HepG2 (cell line): ENCODE measurements at regions not wholly inside any gene's neighbourhood (a gene's known extent, or its start where the extent isn't known, plus 50 kb on each side); places are given as distances from the start of the nearest gene placed in this dataset.
A peak's percentile ranks its signal among the peaks of the same experiment; 100 is the strongest.

Experiments used
- ATAC-seq: fragments of 200-7000 bp; cut with Tn5 transposase; 3 replicates; pipeline ENCODE4 v1.9.1; 2020; ENCODE audit warnings: mild to moderate bottlenecking, moderate library complexity
- BruUV-seq: library from RNA; stranded (reverse); fragments of 400-500 nt; replicated peaks from 2 replicates; lab custom pipeline; 2021; lab: Mats Ljungman, UMichigan
- CTCF ChIA-PET: fragments of 300-600 bp; formaldehyde crosslinking; extraction: SDS; loops from one replicate; lab custom pipeline; 2021; ENCODE audit warnings: low total read pairs, inconsistent platforms, low intra/inter-chr PET ratio; lab: Yijun Ruan, JAX
- POLR2A ChIA-PET: fragments of 350-600 bp; sonication (Branson Sonifier 250); formaldehyde crosslinking; loops from one replicate; lab custom pipeline; 2020; ENCODE audit warnings: antibody characterized with exemption, inconsistent platforms; lab: Yijun Ruan, JAX
- DNase-seq: peaks from one replicate; pipeline ENCODE4 v3.0.0-alpha.2; 2015; ENCODE audit warnings: low spot score
- FAIRE-seq: peaks from 3 replicates; lab custom pipeline; 2011; peaks lifted over from hg19 to GRCh38; lab: Jason Lieb, UNC
- H2AFZ ChIP-seq: one replicate; pipeline ENCODE4 v1.6.1; 2011; ENCODE audit warnings: low read length, inconsistent platforms
- H3K27ac ChIP-seq: fragments of 300-600 bp; 3 replicates; pipeline ENCODE4 v1.8.0; 2011; ENCODE audit warnings: mixed run types, mild to moderate bottlenecking, mixed read lengths, low read length, inconsistent platforms; ENCODE audit not compliant: insufficient read depth; ENCODE audit errors: extremely low read length
- H3K27me3 ChIP-seq, 2 experiments: fragments of 200-600 bp in 1 of 2; 2 replicates in 1 of 2; 3 replicates in 1 of 2; pipeline versions ENCODE4 v1.6.0 to v1.8.0; 2011; ENCODE audit warnings: low read length in 2 of 2, mild to moderate bottlenecking in 2 of 2, moderate library complexity in 2 of 2, inconsistent platforms in 1 of 2; ENCODE audit not compliant: insufficient read depth in 2 of 2, control insufficient read depth in 1 of 2
- H3K36me3 ChIP-seq, 2 experiments: fragments of 200-600 bp in 1 of 2; replicated peaks in 1 of 2; 2 replicates in 1 of 2; 3 replicates in 1 of 2; pipeline versions ENCODE4 v1.5.1 to v1.8.0; 2011; ENCODE audit warnings: low read length in 2 of 2, inconsistent platforms in 1 of 2; ENCODE audit not compliant: insufficient read depth in 2 of 2, control insufficient read depth in 1 of 2
- H3K4me1 ChIP-seq: 2 replicates; pipeline ENCODE4 v1.5.1; 2012; ENCODE audit warnings: low read length, inconsistent platforms; ENCODE audit not compliant: insufficient read depth
- H3K4me2 ChIP-seq: 2 replicates; pipeline ENCODE4 v1.6.0; 2011; ENCODE audit warnings: low read depth, low read length, inconsistent platforms
- H3K4me3 ChIP-seq, 3 experiments: fragments of 200-600 bp in 1 of 3; sonication (generic), shearing (Covaris generic) in 1 of 3; replicated peaks in 1 of 3; 2 replicates each; pipeline ENCODE4 v1.5.1; 2011 to 2016; ENCODE audit warnings: low read length in 3 of 3, inconsistent platforms in 2 of 3, low read depth in 2 of 3, mild to moderate bottlenecking in 2 of 3, control low read depth in 1 of 3, mixed read lengths in 1 of 3; ENCODE audit not compliant: insufficient read depth in 1 of 3
- H3K79me2 ChIP-seq: one replicate; pipeline ENCODE4 v1.6.1; 2011; ENCODE audit warnings: low read length, inconsistent platforms; ENCODE audit not compliant: insufficient read depth
- H3K9ac ChIP-seq: 2 replicates; pipeline ENCODE4 v1.6.0; 2011; ENCODE audit warnings: mild to moderate bottlenecking, low read depth, low read length, inconsistent platforms; ENCODE audit not compliant: insufficient read depth
- H3K9me3 ChIP-seq: 2 replicates; pipeline ENCODE4 v1.5.1; 2012; ENCODE audit warnings: mild to moderate bottlenecking, low read length
- H4K20me1 ChIP-seq: 2 replicates; pipeline ENCODE4 v1.6.0; 2011; ENCODE audit warnings: inconsistent platforms, mild to moderate bottlenecking, low read length, moderate library complexity; ENCODE audit not compliant: insufficient read depth
- ARID5B ChIP-seq: IDR thresholded peaks from 2 replicates; pipeline ENCODE4 v1.4.0; 2020; ENCODE audit warnings: mild to moderate bottlenecking, missing genetic modification reagents
- ATF3 ChIP-seq: sonication (generic); formaldehyde crosslinking; IDR thresholded peaks from 2 replicates; pipeline ENCODE4 v1.4.0; 2020; ENCODE audit warnings: missing genetic modification reagents
- ATF7 ChIP-seq, 2 experiments: fragments of 450-650 bp in 1 of 2; sonication (generic) in 1 of 2; formaldehyde crosslinking in 1 of 2; IDR thresholded peaks; 2 replicates each; pipeline versions ENCODE4 v1.4.0 to v1.6.1; 2016 to 2020; ENCODE audit warnings: antibody characterized with exemption in 1 of 2, mild to moderate bottlenecking in 1 of 2, missing genetic modification reagents in 1 of 2
- BCL6 ChIP-seq: IDR thresholded peaks from 2 replicates; pipeline ENCODE4 v1.6.1; 2016; ENCODE audit warnings: missing genetic modification reagents, missing compliant biosample characterization
- BRD4 ChIP-seq: sonication (generic); formaldehyde crosslinking; IDR thresholded peaks from 2 replicates; pipeline ENCODE4 v1.4.0; 2020; ENCODE audit warnings: missing genetic modification reagents
- DNMT1 ChIP-seq: sonication (generic); formaldehyde crosslinking; IDR thresholded peaks from 2 replicates; pipeline ENCODE4 v1.5.1; 2020; ENCODE audit warnings: mild to moderate bottlenecking, missing genetic modification reagents
- FIP1L1 ChIP-seq: fragments of 200-400 bp; formaldehyde crosslinking; IDR thresholded peaks from 2 replicates; pipeline ENCODE4 v1.6.1; 2018; ENCODE audit warnings: low read depth, mild to moderate bottlenecking, low read length, moderate library complexity, borderline replicate concordance; ENCODE audit not compliant: insufficient read depth
- ZBTB21 ChIP-seq: sonication (generic); formaldehyde crosslinking; IDR thresholded peaks from 2 replicates; pipeline ENCODE4 v1.4.0; 2020; ENCODE audit warnings: missing genetic modification reagents
- ZNF101 ChIP-seq: sonication (generic); formaldehyde crosslinking; IDR thresholded peaks from 2 replicates; pipeline ENCODE4 v1.4.0; 2020; ENCODE audit warnings: mild to moderate bottlenecking, low read depth, missing genetic modification reagents, borderline replicate concordance
- ZNF773 ChIP-seq: sonication (generic); formaldehyde crosslinking; IDR thresholded peaks from 2 replicates; pipeline ENCODE4 v1.4.0; 2020; ENCODE audit warnings: missing genetic modification reagents, borderline replicate concordance
- ZNF879 ChIP-seq: sonication (generic); formaldehyde crosslinking; IDR thresholded peaks from 2 replicates; pipeline ENCODE4 v1.8.1; 2023; ENCODE audit warnings: missing genetic modification reagents
- WGBS: methylation state at CpG from one replicate; pipeline ENCODE4 v1.1.6; 2017; ENCODE audit warnings: low lambda C conversion rate; 5-methylcytosine and 5-hydroxymethylcytosine counted together
- in situ Hi-C: cut with HindIII; loops from 2 replicates; pipeline ENCODE4 v1.10.0; 2017; ENCODE audit warnings: low pct_unique_long_range_greater_than_20kb; ENCODE audit not compliant: extremely low pct_ligation_motif_present
- intact Hi-C: fragments of 100-400 bp; cut with micrococcal nuclease; formaldehyde crosslinking; loops from one replicate; pipeline ENCODE4 v1.10.0; 2022; ENCODE audit not compliant: unreplicated experiment

- intact Hi-C loops (no loop called here), in situ Hi-C loops (no loop called here)
- 100% methylated on average over 2 of the region's 7 CpGs for WGBS
- Histone ChIP-seq H4K20me1 (no peaks in the 10 kb centered on the region), H3K27ac (no peak overlapping the region), H3K9ac (no peak overlapping the region), H3K4me2 (no peak overlapping the region), H2AFZ (no peak overlapping the region), H3K4me1 (no peaks in the 10 kb centered on the region), H3K27me3 (no peaks in the 10 kb centered on the region), H3K79me2 (no peaks in the 10 kb centered on the region), H3K9me3 (no peaks in the 10 kb centered on the region), H3K4me3 (no peak overlapping the region), H3K36me3 (peaks cover 6 to 9% of the 10 kb centered on the region in 2 experiments; a peak in 3 of 5 replicates)
- ATAC-seq, result no peak
- BruUV-seq, result no TSS peak
- DNase-seq, result no peak
- FAIRE-seq, result no peak
- ChIA-PET POLR2A (no interaction called here), CTCF (no interaction called here)
- TF ChIP-seq FIP1L1 (no peak), ZBTB21 (CRISPR knock-in tag) (no peak)
Measured at GRCh38 chr12:124437121-124437520, 130.3 kb downstream of the NCOR2 start.

- Histone ChIP-seq H4K20me1 (no peaks in the 10 kb centered on the region), H3K4me1 (no peaks in the 10 kb centered on the region), H2AFZ (no peak overlapping the region), H3K36me3 (peaks cover 4 to 6% of the 10 kb centered on the region in 2 experiments; a peak in 3 of 5 replicates), H3K9ac (no peak overlapping the region), H3K79me2 (no peaks in the 10 kb centered on the region), H3K27me3 (no peaks in the 10 kb centered on the region; a peak in 1 of 5 replicates), H3K9me3 (no peaks in the 10 kb centered on the region), H3K4me2 (no peak overlapping the region), H3K4me3 (no peak overlapping the region), H3K27ac (no peak overlapping the region)
- BruUV-seq, result no TSS peak
- FAIRE-seq (no peak), DNase-seq (no peak), ATAC-seq (no peak)
- in situ Hi-C loops, result no loop called here
- TF ChIP-seq ZNF879 (CRISPR knock-in tag) (no peak), ZNF101 (no peak), DNMT1 (no peak), ZNF773 (CRISPR knock-in tag) (no peak), BCL6 (no peak), BRD4 (no peak), ATF7 (IDR thresholded peaks at IDR 0.05) (peak; percentile 66), ATF7 (CRISPR knock-in tag; IDR thresholded peaks at IDR 0.05) (no peak), ATF3 (CRISPR knock-in tag) (no peak), ARID5B (no peak)
- 100% methylated on average over 5 of the region's 8 CpGs for WGBS
- intact Hi-C loops, result no loop called here
- ChIA-PET POLR2A (no interaction called here), CTCF (no interaction called here)
Measured at GRCh38 chr12:124436366-124436765, 131.0 kb downstream of the NCOR2 start.
